CD4-positive, alpha-beta T cell (primary cell): ENCODE measurements at regions not wholly inside any gene's neighbourhood (a gene's known extent, or its start where the extent isn't known, plus 50 kb on each side); places are given as distances from the start of the nearest gene placed in this dataset.

Experiments
- ATAC-seq: fragments of 200-7000 bp; cut with Tn5 transposase; one replicate; pipeline ENCODE4 v1.10.0; 2022; ENCODE audit warnings: mild to moderate bottlenecking; ENCODE audit not compliant: poor library complexity
- CTCF ChIA-PET: fragments of 350-600 bp; sonication (Branson Sonifier 250); formaldehyde crosslinking; loops from one replicate; lab custom pipeline; 2021; ENCODE audit warnings: antibody characterized with exemption, inconsistent platforms; lab: Charles Lee
- POLR2A ChIA-PET: fragments of 350-600 bp; sonication (Branson Sonifier 250); formaldehyde crosslinking; loops from one replicate; lab custom pipeline; 2021; ENCODE audit warnings: antibody characterized with exemption, inconsistent platforms; lab: Charles Lee
- DNase-seq, 14 experiments: peaks; one replicate each; pipeline ENCODE4 v3.0.0-alpha.2; 2013 to 2020; ENCODE audit warnings: mixed read lengths in 2 of 14
- H3K27ac ChIP-seq, 2 donors: one replicate each; pipeline versions ENCODE4 v1.5.1 to v1.7.0; 2013; ENCODE audit warnings: low read length in 2 of 2, low read depth in 1 of 2, mild to moderate bottlenecking in 1 of 2
- H3K27me3 ChIP-seq, 2 experiments: 1 replicate in 1 of 2; 2 replicates in 1 of 2; pipeline versions ENCODE4 v1.6.1 to v1.7.0; 2013; ENCODE audit warnings: low read length in 2 of 2, control low read depth in 1 of 2, mild to moderate bottlenecking in 1 of 2, moderate library complexity in 1 of 2; ENCODE audit not compliant: insufficient read depth in 2 of 2, control insufficient read depth in 1 of 2
- H3K36me3 ChIP-seq: one replicate; pipeline ENCODE4 v1.6.1; 2013; ENCODE audit warnings: low read length, control low read depth; ENCODE audit not compliant: insufficient read depth
- H3K4me1 ChIP-seq: one replicate; pipeline ENCODE4 v1.6.1; 2013; ENCODE audit warnings: low read length, control low read depth; ENCODE audit not compliant: insufficient read depth
- H3K4me3 ChIP-seq: one replicate; pipeline ENCODE4 v1.5.1; 2013; ENCODE audit warnings: mild to moderate bottlenecking, low read length, moderate library complexity
- H3K9me3 ChIP-seq, 2 experiments: 1 replicate in 1 of 2; 2 replicates in 1 of 2; pipeline versions ENCODE4 v1.6.1 to v1.7.0; 2013; ENCODE audit warnings: low read length in 2 of 2, mild to moderate bottlenecking in 2 of 2, control low read depth in 1 of 2, moderate library complexity in 1 of 2; ENCODE audit not compliant: control insufficient read depth in 1 of 2, insufficient read depth in 1 of 2
- H3K27ac Mint-ChIP-seq: one replicate; pipeline ENCODE4 v1.8.0; 2020; ENCODE audit warnings: mixed read lengths
- H3K27me3 Mint-ChIP-seq: one replicate; pipeline ENCODE4 v1.8.0; 2021; ENCODE audit warnings: mixed read lengths
- H3K36me3 Mint-ChIP-seq: one replicate; pipeline ENCODE4 v1.8.0; 2021; ENCODE audit warnings: low read depth, mixed read lengths
- H3K4me1 Mint-ChIP-seq: one replicate; pipeline ENCODE4 v1.8.0; 2021; ENCODE audit warnings: low read depth, mixed read lengths
- H3K4me3 Mint-ChIP-seq: one replicate; pipeline ENCODE4 v1.8.0; 2020; ENCODE audit warnings: mild to moderate bottlenecking, mixed read lengths
- H3K9me3 Mint-ChIP-seq: one replicate; pipeline ENCODE4 v1.8.0; 2020; ENCODE audit warnings: mixed read lengths
- intact Hi-C, 2 experiments: fragments of 100-400 bp; cut with DNase I in 1 of 2; cut with micrococcal nuclease in 1 of 2; formaldehyde crosslinking; loops; one replicate each; pipeline versions ENCODE4 v1.15.1 to v1.9.0; 2023 to 2025; cut with DNase I, micrococcal nuclease
- TF ChIP-seq, protein P1 (sequence below): fragments of 200-600 bp; IDR thresholded peaks from one replicate; pipeline ENCODE4 v1.8.0; 2022; ENCODE audit warnings: antibody characterized with exemption, mild to moderate bottlenecking

DNA sequence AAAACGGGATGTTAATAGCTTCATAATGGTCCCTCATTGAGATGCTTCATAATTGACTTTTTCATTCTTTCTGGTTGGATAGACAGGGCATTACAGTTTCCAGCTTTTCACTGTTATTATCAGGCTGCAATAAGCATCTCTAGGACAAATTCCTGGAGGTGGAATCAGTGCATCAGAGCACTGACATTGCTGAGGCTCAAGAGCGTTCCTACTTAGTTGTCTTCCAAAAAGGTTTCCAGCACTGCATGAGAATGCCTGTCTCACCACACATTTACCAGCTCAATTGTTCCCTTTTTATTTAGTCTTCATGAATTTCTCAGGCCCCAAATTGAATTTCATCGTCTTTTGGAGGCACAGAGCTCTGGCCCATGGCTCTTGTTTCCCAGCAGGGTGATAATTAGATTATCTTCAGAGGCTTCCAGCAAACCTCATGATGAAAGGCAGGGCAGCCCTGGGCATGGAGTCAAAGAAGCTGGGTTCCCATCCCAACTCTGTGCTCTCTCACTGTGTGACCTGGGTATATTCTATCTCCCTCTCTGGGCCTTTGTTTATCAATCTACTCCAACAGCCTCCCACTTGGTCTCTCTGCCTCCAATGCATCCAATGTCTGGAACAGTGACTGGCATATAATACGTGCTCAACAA, 451.4 kb downstream of the PTPRU start:
- Histone ChIP-seq H3K4me1 (no peaks in the 10 kb centered on the region), H3K9me3 (peaks cover 0 to 5% of the 10 kb centered on the region in 2 experiments), H3K27me3 (peaks cover 8 to 17% of the 10 kb centered on the region in 2 experiments), H3K4me3 (no peak overlapping the region), H3K36me3 (no peaks in the 10 kb centered on the region), H3K27ac (no peak overlapping the region)
- no peaks in the 10 kb centered on the region for H3K4me1 Mint-ChIP-seq
- intact Hi-C loops, result no loop called here
- H3K36me3 Mint-ChIP-seq, result no peaks in the 10 kb centered on the region
- TF ChIP-seq, protein P1, sequence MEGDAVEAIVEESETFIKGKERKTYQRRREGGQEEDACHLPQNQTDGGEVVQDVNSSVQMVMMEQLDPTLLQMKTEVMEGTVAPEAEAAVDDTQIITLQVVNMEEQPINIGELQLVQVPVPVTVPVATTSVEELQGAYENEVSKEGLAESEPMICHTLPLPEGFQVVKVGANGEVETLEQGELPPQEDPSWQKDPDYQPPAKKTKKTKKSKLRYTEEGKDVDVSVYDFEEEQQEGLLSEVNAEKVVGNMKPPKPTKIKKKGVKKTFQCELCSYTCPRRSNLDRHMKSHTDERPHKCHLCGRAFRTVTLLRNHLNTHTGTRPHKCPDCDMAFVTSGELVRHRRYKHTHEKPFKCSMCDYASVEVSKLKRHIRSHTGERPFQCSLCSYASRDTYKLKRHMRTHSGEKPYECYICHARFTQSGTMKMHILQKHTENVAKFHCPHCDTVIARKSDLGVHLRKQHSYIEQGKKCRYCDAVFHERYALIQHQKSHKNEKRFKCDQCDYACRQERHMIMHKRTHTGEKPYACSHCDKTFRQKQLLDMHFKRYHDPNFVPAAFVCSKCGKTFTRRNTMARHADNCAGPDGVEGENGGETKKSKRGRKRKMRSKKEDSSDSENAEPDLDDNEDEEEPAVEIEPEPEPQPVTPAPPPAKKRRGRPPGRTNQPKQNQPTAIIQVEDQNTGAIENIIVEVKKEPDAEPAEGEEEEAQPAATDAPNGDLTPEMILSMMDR, result no peak
- DNase-seq, result no peak
- no peak overlapping the region for H3K4me3 Mint-ChIP-seq
- H3K27me3 Mint-ChIP-seq, result peaks cover 23% of the 10 kb centered on the region
- ChIA-PET CTCF (no interaction called here), POLR2A (interaction anchor here (0.7 kb wide), 1 partner anchor 16 kb away, joined by 3 read pairs; no protein-coding TSS in a partner anchor)
- no peaks in the 10 kb centered on the region for H3K9me3 Mint-ChIP-seq
- no peak overlapping the region for H3K27ac Mint-ChIP-seq
- no peak for ATAC-seq

DNA sequence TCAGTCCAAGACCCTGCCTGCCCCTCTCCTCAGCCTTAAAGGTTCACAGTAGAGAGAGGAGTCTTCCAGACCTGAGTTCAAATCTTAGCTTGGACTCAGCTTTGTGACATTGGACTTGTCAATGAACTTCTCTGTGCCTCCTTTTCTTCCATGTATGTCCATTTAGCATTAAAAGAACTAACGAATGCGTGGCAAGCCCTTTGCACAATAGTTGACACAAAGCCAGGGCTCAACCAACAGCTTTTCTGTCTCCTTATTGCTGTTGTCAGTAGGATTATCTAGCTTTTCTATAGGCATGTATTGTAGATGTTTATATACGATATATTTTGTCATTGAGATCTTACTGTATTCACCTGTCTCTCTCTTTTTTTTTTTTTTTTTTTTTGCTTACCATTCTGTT, 450.8 kb downstream of the PTPRU start:
- Mint-ChIP-seq H3K4me3 (no peak overlapping the region), H3K9me3 (no peaks in the 10 kb centered on the region), H3K36me3 (no peaks in the 10 kb centered on the region), H3K27me3 (peaks cover 23% of the 10 kb centered on the region), H3K27ac (no peak overlapping the region), H3K4me1 (no peaks in the 10 kb centered on the region)
- Histone ChIP-seq H3K4me1 (no peaks in the 10 kb centered on the region), H3K9me3 (peaks cover 0 to 5% of the 10 kb centered on the region in 2 experiments), H3K4me3 (no peak overlapping the region), H3K27me3 (peaks cover 8 to 17% of the 10 kb centered on the region in 2 experiments), H3K27ac (no peak overlapping the region), H3K36me3 (no peaks in the 10 kb centered on the region)
- CTCF ChIA-PET, result no interaction called here
- TF ChIP-seq, protein P1, result no peak
- ATAC-seq (no peak), DNase-seq (no peak)
- intact Hi-C loops, result no loop called here
- POLR2A ChIA-PET, result interaction anchor here (0.7 kb wide), 1 partner anchor 16 kb away, joined by 3 read pairs; no protein-coding TSS in a partner anchor

DNA sequence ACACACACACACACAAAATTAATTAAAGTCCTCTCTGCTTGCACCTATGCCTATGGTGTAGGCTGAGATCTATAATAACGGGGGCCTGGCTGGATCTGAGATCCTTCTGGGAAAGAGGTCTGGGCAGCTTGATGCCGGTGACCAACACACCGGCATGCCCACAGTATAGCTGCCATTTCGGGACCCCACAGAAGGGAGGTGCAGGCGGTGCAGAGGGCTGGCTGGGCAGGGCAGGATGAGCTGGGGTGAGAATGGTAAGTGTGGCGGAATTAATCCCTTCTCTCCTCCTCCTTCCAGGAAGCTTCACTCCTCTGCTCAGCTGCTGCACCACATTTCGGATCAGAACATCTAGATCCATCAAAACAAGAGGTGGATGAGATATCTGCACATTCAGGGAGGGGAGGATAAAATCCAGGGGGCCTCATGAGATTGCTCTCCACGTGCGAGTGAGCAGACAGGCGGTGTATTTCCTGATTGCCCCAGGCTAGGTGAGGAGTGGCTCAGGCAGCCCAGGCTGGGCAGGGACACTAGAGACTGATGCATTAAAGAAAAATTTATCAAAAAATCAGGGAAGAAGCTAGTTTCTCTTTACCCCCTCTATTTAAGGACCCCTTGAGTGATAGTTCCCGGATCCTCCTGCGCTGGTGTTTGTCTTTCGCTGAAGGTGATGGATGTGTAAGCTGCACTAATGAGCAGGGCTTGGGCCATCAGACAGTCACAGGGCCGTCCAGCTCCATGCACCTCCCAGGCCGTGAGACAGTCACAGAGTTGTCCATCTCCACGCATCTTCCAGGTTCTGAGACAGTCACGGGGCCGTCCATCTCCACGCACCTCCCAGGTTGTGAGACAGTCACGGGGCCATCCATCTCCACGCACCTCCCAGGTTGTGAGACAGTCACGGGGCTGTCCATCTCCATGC, 449.9 kb downstream of the PTPRU start:
- no peaks in the 10 kb centered on the region for H3K36me3 ChIP-seq
- TF ChIP-seq, protein P1, result no peak
- H3K4me1 ChIP-seq, result no peaks in the 10 kb centered on the region
- H3K27ac Mint-ChIP-seq, result no peak overlapping the region
- peaks cover 23% of the 10 kb centered on the region for H3K27me3 Mint-ChIP-seq
- H3K4me3 ChIP-seq, result no peak overlapping the region
- no peak overlapping the region for H3K27ac ChIP-seq
- H3K9me3 ChIP-seq, result peaks cover 0 to 5% of the 10 kb centered on the region in 2 experiments
- H3K4me3 Mint-ChIP-seq, result no peak overlapping the region
- peaks cover 8 to 17% of the 10 kb centered on the region in 2 experiments for H3K27me3 ChIP-seq
- DNase-seq (no peak), ATAC-seq (no peak)
- ChIA-PET POLR2A (no interaction called here), CTCF (no interaction called here)
- no peaks in the 10 kb centered on the region for H3K9me3 Mint-ChIP-seq
- no peaks in the 10 kb centered on the region for H3K4me1 Mint-ChIP-seq
- intact Hi-C loops, result no loop called here
- no peaks in the 10 kb centered on the region for H3K36me3 Mint-ChIP-seq
